ENCODE measurements at regions not wholly inside any gene's neighbourhood (a gene's known extent, or its start where the extent isn't known, plus 50 kb on each side); places are given as distances from the start of the nearest gene placed in this dataset.
A peak's percentile ranks its signal among the peaks of the same experiment; 100 is the strongest.

DNA sequence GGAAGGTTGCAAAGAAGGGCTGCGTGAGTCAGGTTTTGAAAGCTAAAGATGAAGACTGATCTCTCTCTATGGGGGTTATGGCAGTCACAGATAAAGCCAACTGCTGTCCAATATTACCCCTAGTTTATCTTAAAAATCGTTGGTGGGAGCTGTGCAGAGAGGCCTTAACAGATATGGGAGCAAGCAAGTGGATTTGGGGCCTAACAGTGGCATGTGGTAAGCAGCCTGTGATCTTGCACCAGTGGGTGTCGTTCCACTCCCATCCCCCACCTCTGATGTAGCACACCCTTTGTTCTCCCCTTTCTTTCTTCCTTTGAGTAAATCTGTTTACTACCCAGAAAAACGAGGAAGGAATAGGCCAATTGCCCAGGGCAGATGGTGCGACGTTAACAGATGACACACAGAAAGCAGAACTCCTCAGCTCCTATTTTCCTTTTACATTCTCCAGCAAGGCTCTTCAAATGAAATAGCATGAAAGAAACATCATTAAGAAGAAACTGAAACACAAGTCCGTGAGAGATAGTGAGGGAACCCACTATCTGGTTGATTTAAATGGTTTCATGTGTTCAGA lies 274.1 kb upstream of the CITED2 start:
- in situ Hi-C loops (cut with HindIII; ENCODE audit: low sequenced_read_pairs), result no loop called here
- DNase-seq (ENCODE audit: low spot score), result peak; percentile 19

DNA sequence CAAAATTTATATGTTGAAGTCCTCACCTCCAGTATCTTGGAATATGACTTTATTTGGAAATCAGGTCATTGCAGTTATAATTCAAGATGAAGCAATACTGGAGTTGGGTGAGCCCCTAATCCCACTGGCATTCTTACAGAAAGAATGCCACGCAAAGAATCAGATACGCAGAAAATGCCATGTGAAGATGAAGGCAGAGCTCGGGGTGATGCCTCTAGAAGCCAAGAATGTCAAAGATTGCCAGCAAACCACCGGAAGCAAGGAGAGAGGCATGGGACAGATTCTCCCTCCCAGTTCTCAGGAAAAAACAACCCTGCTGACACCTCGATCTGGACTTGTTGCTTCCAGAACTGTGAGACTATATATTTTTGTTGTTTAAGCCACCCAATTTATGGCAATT lies 273.4 kb upstream of the CITED2 start:
- no peak for DNase-seq (ENCODE audit: low spot score)
- in situ Hi-C loops (cut with HindIII; ENCODE audit: low sequenced_read_pairs), result no loop called here

DNA sequence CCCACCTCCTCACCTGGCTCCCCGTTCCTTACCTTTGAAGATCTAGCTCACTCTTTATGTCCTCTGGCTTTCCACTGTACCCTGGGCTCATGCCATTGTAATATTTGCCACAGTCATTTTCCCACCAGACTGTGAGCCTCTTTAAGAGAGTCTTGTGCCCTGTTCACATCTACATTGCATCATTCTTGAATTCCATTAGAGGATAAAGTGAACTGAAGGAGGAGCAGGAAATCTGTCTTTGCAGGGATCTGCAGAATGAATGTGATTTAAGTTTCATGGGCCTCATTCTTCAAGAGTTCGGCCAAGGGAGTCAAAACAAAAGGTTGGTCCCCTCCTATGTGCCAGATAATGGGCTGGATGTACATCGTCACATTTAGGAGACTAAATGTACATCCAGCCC lies 272.6 kb upstream of the CITED2 start:
- in situ Hi-C loops (cut with HindIII; ENCODE audit: low sequenced_read_pairs), result no loop called here
- no peak for DNase-seq (ENCODE audit: low spot score)

DNA sequence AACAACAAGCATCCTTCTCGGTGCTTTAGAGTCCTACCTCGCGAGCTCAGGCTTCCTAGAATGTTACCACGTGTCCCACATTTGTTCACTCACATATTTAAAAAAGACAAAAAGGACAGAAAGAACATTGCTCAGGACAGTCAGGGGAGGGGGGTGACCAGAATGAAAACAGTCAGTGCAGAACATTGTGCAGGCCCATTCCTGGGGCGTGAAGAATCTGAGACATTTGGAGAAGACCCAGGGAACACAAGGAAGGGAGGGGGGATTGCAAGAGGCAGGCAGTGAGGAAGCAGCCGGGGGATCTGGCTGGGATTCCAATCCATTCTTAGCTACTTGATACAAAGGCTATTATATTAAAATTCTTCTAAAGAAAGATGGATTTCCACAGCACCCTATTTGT lies 270.4 kb upstream of the CITED2 start:
- in situ Hi-C loops (cut with HindIII; ENCODE audit: low sequenced_read_pairs), result no loop called here
- DNase-seq (ENCODE audit: low spot score), result peak; percentile 44

DNA sequence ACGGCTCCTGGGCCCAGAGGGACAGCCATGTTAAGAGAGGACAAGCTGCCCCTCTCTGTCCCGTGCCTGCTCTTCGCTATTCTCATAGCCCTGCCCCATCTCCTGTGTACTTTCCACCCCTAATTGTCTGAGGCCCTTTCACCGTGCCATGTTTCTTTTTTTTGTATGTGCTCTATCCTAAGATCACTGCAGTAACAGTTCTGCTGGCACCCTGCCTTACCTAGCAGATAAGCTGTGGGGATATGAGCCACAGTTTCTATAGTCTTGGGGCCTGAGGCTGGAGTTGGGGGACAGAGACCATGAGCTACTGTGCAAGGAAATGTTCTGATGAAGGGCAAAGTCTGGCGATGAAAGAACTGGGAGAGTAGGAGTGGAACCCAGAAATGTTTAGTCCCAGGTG lies 269.5 kb upstream of the CITED2 start:
- DNase-seq (ENCODE audit: low spot score), result no peak
- in situ Hi-C loops (cut with HindIII; ENCODE audit: low sequenced_read_pairs), result no loop called here

DNA sequence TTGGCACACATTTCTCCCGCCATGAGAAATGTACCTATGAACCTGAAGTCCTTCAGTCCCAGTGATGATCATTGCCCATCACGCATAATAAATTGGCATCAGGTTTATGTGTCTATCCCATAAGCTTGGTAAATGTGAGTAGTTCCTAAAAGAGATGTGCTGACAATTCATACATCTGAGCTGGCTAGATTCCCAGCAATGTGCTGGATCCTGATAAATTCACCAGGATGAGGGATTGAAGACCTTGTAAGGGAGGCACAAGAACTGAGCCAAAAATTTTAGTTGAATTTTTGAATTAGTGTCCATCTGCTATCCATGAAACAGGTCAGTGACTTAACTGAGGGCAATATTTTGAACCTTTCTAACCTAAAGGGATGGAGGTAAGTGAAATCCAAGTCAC lies 267.9 kb upstream of the CITED2 start:
- in situ Hi-C loops (cut with HindIII; ENCODE audit: low sequenced_read_pairs), result no loop called here
- peak; percentile 38 for DNase-seq (ENCODE audit: low spot score)

DNA sequence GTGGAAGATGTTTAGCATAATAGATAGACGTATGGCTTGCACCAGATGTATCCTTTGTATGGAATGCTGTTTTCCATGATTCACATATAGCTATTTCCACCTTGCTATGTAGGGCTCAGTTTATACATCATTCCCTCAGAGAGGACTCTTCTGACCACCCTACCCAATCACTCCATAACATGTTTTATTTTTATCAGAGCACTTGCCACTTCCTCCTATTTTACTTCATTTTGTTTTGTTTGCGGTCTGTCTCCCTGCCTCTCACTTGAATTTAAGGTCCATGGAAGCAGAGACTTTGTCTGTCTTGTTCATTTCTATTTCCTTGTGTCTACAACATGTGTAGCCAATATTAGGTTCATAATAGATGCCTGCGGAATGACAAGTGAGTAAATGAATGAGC lies 266.9 kb upstream of the CITED2 start:
- in situ Hi-C loops (cut with HindIII; ENCODE audit: low sequenced_read_pairs), result no loop called here
- DNase-seq (ENCODE audit: low spot score), result no peak

DNA sequence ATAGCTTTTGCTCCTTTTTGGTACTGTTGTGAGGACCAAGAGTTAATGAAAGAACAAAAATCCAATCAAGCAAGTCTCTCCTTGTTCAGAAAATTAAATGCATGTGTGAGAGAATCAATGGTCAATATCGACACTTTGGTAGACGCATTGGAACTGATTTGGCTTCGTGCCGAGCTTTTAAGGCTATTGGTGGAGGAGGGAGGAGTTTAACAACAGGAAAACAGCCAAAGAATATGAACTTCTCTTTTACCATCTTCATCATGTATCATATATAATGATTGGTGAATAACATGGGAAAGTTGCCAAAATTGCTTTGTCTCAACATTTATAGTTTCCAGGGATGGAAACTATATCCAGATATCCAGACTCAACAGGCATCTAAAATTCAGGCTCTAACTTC lies 266.5 kb upstream of the CITED2 start:
- no peak for DNase-seq (ENCODE audit: low spot score)
- in situ Hi-C loops (cut with HindIII; ENCODE audit: low sequenced_read_pairs), result no loop called here

DNA sequence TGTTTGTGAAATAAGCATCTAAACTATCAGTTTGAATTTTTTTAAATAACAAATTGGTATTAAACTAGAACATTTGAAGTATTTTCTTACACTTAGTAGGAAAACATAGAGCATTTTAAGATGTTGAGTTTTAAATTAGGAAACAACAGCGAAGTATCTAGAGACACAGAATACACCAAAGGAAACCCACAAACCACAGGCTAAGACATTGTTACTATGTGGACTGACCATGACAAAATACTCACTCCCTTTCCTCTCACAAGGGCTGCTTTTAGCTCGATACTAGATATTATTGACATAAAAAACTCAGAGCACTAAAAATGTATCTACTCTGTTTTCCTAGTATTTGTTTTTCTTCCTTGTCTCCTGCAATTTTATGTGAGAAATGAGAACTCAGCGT lies 266.0 kb upstream of the CITED2 start:
- in situ Hi-C loops (cut with HindIII; ENCODE audit: low sequenced_read_pairs), result no loop called here
- DNase-seq (ENCODE audit: low spot score), result no peak

DNA sequence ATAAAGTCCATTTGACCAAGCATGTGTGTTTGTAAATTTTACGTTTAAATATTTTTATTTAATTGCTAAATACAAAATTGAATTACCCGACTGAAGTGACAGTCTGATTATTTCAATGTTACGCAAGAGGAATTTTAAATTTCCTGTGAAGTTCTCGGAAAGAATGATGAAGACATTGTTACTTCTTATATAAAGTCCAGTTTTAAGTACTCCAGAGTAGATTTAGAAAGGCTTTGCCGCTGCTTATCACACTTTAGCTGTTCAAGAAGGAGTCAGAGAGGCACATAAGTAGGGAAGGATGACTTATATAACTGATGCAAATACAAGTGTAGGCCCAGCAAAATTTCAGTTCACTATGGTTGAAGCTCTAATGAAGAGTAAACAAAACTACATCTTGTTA lies 265.1 kb upstream of the CITED2 start:
- no peak for DNase-seq (ENCODE audit: low spot score)
- in situ Hi-C loops (cut with HindIII; ENCODE audit: low sequenced_read_pairs), result no loop called here

DNA sequence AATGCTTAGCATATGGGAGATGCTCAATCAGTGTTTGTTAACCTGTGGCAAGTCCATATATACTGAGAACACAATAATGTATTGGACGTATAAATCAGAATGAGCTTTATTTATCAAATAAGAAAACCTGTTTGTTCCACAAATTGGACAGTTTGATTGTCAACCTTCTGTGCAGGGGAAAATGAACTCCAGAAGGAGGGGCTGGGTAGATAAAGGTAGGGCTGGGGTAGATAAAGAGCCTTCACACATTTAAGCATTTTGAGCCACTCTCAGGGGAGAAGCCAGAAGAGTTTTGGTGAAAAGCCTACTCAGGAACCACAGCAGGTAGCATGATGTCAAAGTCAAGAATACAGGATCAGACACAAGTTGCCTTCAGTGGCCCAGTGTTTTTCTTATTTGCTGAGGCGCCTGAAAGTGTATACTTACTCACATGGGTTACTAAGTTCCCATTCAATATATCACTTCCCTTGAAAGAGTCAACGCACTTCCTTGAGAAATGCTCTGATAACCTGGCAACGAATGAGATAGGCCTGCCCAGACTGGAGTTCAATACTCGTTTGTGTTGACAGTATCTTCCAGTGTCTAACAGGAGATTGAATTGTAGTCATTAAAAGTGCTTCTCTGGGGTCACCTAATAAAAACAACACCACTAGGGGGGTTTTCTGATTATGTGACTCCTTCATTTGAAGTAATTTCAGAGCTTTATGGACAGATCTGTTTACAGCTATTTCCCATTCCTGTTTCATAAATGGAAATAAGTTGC lies 263.9 kb upstream of the CITED2 start:
- in situ Hi-C loops (cut with HindIII; ENCODE audit: low sequenced_read_pairs), result no loop called here
- DNase-seq (ENCODE audit: low spot score), result no peak

DNA sequence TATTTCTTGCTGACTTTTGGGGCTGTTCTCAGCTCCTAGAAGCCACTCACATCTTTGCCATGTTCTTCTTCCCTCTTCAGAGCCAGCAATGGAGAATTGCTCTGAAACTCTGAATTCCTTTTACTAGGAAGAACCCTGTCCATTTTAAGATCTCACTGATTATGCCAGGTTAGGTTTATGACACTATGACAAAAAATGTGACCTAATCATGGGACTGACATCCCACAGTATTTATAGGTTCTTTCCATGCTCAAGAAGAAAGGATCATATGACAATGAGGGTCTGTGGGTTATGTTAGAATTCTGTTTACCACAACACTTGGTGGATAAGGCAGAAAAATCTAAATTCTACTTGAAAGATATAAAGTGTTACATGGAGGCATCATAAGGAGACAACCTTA lies 263.3 kb upstream of the CITED2 start:
- no peak for DNase-seq (ENCODE audit: low spot score)
- in situ Hi-C loops (cut with HindIII; ENCODE audit: low sequenced_read_pairs), result no loop called here

DNA sequence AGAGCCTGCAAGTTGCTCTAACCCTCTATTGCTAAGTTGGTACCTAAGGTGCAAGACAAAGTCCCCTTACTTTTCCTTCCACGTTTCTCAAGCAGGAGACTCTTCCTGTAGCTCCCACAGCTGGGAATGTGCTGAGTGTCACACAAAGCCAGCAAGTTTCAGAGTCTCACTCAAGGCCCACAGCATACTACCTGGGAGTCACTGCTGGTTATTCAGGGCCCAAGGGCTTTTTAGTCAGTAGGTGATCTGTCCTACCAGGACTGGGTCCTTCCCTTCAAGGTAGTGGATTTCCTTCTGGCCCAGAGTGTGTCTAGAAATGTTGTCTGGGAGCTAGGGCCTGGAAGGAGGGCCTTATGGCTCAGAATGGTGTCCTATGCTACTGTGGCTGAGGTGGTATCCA lies 261.9 kb upstream of the CITED2 start:
- in situ Hi-C loops (cut with HindIII; ENCODE audit: low sequenced_read_pairs), result no loop called here
- DNase-seq (ENCODE audit: low spot score), result no peak

DNA sequence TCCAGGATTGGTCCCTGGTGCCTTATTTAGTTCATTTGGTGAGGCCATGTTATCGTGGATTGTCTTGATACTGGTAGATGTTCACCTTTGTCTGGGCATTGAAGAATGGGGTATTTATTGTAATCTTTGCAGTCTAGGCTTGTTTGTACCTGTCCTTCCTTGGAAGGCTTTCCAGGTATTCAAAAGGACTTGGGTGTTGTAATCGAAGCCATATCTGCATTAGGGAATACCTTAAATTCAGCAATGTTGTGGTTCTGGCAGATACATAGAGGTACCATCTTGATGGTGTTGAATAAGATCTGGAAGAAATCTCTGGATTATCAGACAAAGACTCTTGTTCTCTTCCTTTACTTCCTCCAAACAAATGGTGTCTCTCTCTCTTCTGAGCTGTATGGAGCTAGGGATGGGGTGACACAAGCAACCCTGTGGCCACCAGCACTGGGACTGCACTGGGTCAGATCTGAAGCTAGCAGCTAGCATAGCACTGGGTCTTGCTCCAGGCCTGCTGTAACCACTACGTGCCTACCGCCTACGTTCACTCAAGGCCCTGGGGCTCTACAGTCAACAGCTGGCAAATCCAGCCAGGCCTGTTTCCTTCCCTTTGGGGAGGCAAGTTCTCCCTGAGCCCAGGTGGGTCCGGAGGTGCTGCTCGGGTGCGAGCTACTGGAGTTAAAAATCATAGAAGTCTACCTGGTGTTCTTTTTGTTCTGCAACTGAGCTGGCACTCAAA lies 261.1 kb upstream of the CITED2 start:
- in situ Hi-C loops (cut with HindIII; ENCODE audit: low sequenced_read_pairs), result no loop called here
- no peak for DNase-seq (ENCODE audit: low spot score)

DNA sequence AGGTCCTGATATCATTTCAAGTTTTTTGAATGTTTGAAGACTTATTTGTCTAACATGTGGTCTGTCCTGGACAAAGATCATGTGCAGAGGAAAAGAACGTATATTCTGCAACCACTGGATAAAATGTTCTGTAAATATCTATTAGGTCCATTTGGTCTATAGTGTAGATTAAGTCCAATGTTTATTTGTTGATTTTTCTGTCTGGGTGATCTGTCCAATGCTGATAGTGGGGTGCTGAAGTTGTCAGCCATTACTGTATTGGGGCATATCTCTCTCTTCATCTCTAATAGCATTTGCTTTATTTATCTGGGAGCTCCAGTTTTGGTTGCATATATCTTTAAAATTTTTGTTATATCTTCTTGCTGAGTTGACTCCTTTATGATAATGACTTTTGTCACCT lies 258.4 kb upstream of the CITED2 start:
- in situ Hi-C loops (cut with HindIII; ENCODE audit: low sequenced_read_pairs), result no loop called here
- no peak for DNase-seq (ENCODE audit: low spot score)

DNA sequence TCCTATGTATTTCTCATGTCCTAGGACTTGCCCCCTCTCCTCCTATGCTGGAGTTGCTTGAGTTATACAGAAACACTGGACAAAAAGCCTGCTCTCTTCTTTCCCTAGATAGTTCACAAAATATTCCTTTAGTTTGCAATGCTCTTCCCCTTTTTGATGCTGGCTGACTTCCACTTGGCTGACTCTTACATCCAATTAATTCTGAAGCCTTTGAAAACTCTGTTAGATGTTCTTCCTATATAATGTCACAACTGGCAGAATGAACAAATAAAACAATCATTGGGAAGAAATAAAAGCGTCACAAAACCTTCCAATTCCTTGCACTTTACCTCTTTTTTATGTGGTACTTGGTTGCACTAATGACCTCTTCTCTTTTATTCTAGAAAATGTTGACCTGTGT lies 253.8 kb upstream of the CITED2 start:
- DNase-seq (ENCODE audit: low spot score), result no peak
- in situ Hi-C loops (cut with HindIII; ENCODE audit: low sequenced_read_pairs), result no loop called here

DNA sequence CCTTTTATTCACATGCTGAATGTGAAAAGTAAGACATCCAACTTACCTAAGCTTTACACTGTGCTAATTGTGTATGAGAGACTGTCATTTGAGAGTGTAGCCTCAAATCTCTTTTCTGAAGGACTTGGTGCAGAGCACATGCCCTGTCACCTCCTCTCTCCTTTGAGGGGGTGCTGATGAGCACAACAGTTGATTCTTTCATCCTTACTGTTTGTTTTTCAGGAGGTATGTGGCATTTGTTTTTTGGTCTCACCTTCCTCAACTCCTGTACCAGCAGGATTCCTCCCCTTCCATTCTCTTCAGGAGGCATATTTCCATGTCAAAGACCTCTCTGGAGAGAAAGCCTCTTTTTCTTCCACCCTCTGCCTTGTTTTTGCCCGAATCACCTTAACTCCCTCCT lies 252.6 kb upstream of the CITED2 start:
- DNase-seq (ENCODE audit: low spot score), result no peak
- in situ Hi-C loops (cut with HindIII; ENCODE audit: low sequenced_read_pairs), result no loop called here

DNA sequence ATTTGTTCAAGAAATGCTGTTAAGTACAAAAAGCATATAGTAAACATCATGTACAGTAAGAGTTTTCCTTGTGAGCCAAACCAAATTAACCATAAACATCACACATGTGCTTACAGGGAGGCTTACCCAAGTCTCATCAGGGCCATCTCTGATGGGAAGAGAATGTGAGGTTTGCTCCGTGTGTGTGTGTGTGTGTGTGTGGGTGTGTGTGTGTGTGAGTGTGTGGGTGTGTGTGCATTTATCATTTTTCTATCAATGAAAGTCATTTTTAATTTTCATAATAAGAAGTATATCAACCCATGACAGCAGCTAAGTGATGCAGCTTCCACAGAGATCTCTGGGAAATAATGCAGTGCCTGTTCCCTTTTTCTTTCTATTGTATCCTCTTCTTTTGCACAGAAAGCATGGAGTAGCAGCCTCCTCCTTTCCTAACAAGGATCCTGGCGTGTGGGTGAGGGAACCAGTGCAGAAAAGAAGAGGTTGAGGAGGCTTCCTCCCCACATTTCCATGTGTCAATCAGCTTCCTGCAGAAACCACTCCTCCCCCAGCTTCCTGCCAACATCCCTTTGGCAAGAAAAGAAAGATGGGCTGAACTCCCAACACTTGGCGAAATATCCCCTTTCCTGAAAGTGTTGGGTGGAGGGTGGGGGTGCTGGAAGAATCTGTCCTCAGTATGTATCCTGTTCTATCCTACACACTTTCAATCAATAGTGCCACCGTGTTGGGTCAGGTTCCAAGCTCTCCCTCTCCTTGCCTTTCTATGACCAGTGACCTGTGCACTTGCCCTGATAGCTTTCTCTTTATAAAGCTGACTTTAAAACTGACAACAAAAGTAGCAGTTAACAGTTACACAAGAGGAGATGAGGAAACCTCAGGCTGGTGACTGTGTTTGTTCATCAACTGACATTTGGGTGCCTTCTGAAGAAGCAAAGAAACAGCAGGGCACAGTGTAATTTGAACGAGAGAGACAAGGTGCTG lies 251.8 kb upstream of the CITED2 start:
- in situ Hi-C loops (cut with HindIII; ENCODE audit: low sequenced_read_pairs), result no loop called here
- no peak for DNase-seq (ENCODE audit: low spot score)

DNA sequence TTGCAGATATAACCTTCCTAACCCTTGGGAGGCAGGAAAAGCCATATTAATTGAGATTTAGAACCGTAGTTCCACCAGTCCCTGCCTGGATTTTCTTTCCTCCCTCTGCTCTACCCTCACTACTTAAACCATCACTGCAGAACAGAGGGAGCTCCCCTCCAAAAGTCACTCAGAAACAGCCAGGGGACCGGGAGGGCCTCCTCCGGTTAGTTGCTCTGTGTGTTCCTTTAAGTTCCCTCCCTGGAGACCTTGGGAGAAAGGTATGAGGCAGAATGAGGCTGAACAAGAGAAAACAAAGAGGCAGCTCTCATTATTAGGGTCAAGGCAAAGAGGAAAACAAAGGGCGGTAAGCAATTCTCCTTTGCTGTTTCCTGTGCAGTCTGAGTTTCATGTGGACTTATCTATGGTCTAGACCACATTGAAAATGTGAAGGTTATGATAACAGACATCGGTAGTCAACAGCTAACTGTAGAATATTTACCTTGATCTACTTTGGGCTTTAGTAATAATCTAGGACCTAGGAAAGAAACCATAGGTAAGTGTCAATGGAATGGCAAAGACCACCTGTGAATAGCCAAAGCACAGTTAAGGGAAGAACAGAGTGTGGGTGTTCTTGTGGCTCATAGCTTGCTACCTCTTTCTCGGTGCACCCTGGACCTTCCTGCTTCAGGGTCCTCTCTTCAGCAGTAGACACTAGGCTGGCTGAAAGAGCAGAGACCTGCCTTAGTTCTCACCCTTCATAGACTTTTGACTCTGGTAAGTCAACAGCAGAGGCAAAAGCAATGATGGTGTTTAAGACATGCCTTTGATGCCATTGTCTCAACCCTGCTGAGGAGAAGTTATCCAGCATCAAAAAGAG lies 250.9 kb upstream of the CITED2 start:
- no peak for DNase-seq (ENCODE audit: low spot score)
- in situ Hi-C loops (cut with HindIII; ENCODE audit: low sequenced_read_pairs), result no loop called here
